HG02870 (cell line): ENCODE measurements at regions not wholly inside any gene's neighbourhood (a gene's known extent, or its start where the extent isn't known, plus 50 kb on each side); places are given as distances from the start of the nearest gene placed in this dataset.
"Not testable (repeated sequence)": the region's sequence is repeated elsewhere in the genome, so short reads cannot be mapped to it uniquely, and the experiment has no call there.

Source experiments
- ATAC-seq: cut with Tn5 transposase; IDR thresholded peaks from one replicate; pipeline ENCODE4 v1.9.1; 2021; ENCODE audit warnings: mild to moderate bottlenecking, moderate library complexity; ENCODE audit not compliant: unreplicated experiment

GRCh38 chr2:91422102-91422501 lies 2730.6 kb downstream of the RPIA start:
- not testable (repeated sequence) for ATAC-seq

- ATAC-seq: not testable (repeated sequence)
Observed at GRCh38 chr2:91427148-91427547, 2735.7 kb downstream of the RPIA start.

GRCh38 chr2:91441932-91442245 lies 2750.4 kb downstream of the RPIA start:
- not testable (repeated sequence) for ATAC-seq

- ATAC-seq: no peak
Observed at GRCh38 chr2:91442246-91442905, 2750.9 kb downstream of the RPIA start.

GRCh38 chr2:91442906-91443729 lies 2751.6 kb downstream of the RPIA start:
- not testable (repeated sequence) for ATAC-seq

GRCh38 chr2:91443730-91444115 lies 2752.2 kb downstream of the RPIA start:
- ATAC-seq: not testable (repeated sequence)

- not testable (repeated sequence) for ATAC-seq
Observed at GRCh38 chr2:91445705-91446104, 2754.2 kb downstream of the RPIA start.

- ATAC-seq: not testable (repeated sequence)
Observed at GRCh38 chr2:91446489-91446888, 2755.0 kb downstream of the RPIA start.

- ATAC-seq: not testable (repeated sequence)
Observed at GRCh38 chr2:91446915-91447314, 2755.4 kb downstream of the RPIA start.

GRCh38 chr2:91447508-91447907 lies 2756.0 kb downstream of the RPIA start:
- ATAC-seq: not testable (repeated sequence)

- not testable (repeated sequence) for ATAC-seq
Observed at GRCh38 chr2:91462292-91462691, 2770.8 kb downstream of the RPIA start.

GRCh38 chr2:91463007-91463406 lies 2771.5 kb downstream of the RPIA start:
- ATAC-seq: not testable (repeated sequence)

GRCh38 chr2:91466780-91467363 lies 2775.4 kb downstream of the RPIA start:
- not testable (repeated sequence) for ATAC-seq

- ATAC-seq: not testable (repeated sequence)
Observed at GRCh38 chr2:91476244-91476935, 2784.9 kb downstream of the RPIA start.

GRCh38 chr2:91476936-91477246 lies 2785.4 kb downstream of the RPIA start:
- not testable (repeated sequence) for ATAC-seq

- ATAC-seq: not testable (repeated sequence)
Observed at GRCh38 chr2:91477291-91477690, 2785.8 kb downstream of the RPIA start.

GRCh38 chr2:91477731-91478672 lies 2786.5 kb downstream of the RPIA start:
- ATAC-seq: no peak

GRCh38 chr2:91478851-91479718 lies 2787.6 kb downstream of the RPIA start:
- ATAC-seq: not testable (repeated sequence)

- ATAC-seq: not testable (repeated sequence)
Observed at GRCh38 chr2:91485226-91485625, 2793.8 kb downstream of the RPIA start.
